GM19239 (cell line): ENCODE measurements at regions not wholly inside any gene's neighbourhood (a gene's known extent, or its start where the extent isn't known, plus 50 kb on each side); places are given as distances from the start of the nearest gene placed in this dataset.
"Not testable (repeated sequence)": the region's sequence is repeated elsewhere in the genome, so short reads cannot be mapped to it uniquely, and the experiment has no call there.

Experiments
- DNase-seq: peaks from one replicate; pipeline ENCODE4 v3.0.0; 2011; ENCODE audit warnings: low spot score; ENCODE audit not compliant: insufficient read length
- FAIRE-seq: peaks from 2 replicates; lab custom pipeline; 2011; peaks lifted over from hg19 to GRCh38; lab: Jason Lieb, UNC

DNA sequence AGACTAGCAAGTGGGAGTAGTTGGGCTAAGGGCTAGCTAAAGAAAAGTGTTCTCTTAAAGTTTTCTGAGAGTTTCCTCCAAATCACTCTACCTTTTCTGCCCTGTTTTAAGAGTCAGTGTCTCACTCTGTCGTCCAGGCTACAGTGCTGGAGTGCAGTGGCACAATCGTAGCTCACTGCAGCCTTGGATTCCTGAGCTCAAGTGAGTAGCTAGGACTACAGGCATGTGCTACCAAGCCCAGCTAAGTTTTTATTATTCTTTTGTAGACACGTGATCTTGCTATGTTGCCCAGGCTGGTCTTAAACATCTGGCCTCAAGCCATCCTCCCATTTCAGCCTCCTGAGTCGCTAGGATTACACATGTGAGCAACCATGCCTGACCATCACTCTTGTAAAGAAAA is 378.9 kb downstream of the CAAP1 start:
- FAIRE-seq (no peak), DNase-seq (no peak)

DNA sequence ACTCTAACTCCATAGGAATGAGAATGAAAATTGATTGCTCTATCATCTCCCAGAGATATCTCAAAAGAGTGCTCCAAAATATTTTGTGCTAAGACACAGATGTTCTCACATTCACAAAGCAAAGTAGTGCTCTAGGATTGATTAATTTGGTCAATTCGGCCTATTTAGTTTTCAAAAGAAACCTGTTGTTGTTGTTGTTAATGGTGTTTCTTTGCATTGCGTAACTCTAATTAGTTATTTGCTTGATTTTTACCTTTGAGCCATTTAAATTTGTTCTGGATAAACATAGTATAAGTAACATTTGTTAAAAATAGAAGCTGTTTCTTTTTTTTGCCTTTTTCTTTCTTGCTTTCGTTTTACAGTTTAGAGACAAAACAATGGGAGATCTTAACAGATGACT is 382.5 kb downstream of the CAAP1 start:
- DNase-seq (no peak), FAIRE-seq (no peak)

- no peak for DNase-seq
- FAIRE-seq, result no peak
Observed at GRCh38 chr9:26508897-26509296, 383.7 kb downstream of the CAAP1 start.

GRCh38 chr9:26504057-26504456 is 388.5 kb downstream of the CAAP1 start:
- DNase-seq (no peak), FAIRE-seq (no peak)

DNA sequence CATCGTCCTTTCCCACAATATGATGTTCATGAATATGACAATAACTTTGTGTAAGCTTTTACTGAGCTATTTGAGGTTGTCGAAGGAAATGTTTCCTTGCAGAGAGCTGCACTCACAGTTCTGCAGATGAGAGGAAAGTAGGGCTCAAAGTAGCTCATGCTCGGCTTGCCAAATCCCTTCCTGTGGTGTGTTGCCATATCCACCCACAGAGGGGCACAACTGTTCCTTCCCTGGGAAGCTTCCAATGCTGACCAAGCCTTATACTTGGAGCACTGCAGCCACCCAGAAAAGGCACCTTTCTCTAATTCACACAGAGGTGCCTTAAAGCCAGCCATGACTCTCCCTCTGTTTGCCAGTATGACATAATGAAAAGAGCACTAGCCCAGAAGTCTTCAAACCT is 390.3 kb downstream of the CAAP1 start:
- FAIRE-seq, result no peak

GRCh38 chr9:26500471-26500870 is 392.1 kb downstream of the CAAP1 start:
- DNase-seq (no peak), FAIRE-seq (no peak)

More for the DNA sequence above, 390.3 kb downstream of the CAAP1 start:
- DNase-seq, result no peak

DNA sequence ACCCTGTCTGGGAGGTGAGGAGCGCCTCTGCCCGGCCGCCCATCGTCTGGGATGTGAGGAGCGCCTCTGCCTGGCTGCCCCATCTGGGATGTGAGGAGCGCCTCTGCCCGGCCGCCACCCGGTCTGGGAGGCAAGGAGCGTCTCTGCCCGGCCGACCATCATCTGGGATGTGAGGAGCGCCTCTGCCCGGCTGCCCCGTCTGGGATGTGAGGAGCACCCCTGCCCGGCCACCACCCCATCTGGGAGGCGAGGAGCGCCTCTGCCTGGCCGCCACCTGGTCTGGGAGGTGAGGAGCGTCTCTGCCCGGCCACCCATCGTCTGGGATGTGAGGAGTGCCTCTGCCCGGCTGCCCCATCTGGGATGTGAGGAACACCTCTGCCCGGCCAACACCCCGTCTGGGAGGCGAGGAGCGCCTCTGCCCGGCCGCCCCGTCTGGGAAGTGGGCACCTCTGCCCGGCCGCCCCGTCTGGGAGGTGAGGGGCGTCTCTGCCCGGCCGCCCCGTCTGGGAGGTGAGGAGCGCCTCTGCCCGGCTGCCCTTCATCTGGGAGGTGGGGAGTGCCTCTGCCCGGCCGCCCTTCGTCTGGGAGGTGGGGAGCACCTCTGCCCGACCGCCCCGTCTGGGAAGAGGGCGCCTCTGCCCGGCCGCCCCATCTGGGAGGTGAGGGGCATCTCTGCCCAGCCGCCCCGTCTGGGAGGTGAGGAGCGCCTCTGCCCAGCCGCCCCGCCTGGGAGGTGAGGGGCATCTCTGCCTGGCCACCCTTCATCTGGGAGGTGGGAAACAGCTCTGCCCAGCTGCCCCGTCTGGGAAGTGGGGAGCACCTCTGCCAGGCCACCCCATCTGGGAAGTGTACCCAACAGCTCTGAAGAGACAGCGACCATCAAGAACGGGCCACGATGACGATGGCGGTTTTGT is 399.7 kb downstream of the CAAP1 start:
- FAIRE-seq, DNase-seq: not testable (repeated sequence)

- FAIRE-seq, DNase-seq: not testable (repeated sequence)
Observed at GRCh38 chr9:26491922-26492607, 400.5 kb downstream of the CAAP1 start.

- DNase-seq (no peak), FAIRE-seq (no peak)
Observed at GRCh38 chr9:26483991-26484390, 408.6 kb downstream of the CAAP1 start.

GRCh38 chr9:26477963-26478362 is 414.6 kb downstream of the CAAP1 start:
- FAIRE-seq (no peak), DNase-seq (no peak)

DNA sequence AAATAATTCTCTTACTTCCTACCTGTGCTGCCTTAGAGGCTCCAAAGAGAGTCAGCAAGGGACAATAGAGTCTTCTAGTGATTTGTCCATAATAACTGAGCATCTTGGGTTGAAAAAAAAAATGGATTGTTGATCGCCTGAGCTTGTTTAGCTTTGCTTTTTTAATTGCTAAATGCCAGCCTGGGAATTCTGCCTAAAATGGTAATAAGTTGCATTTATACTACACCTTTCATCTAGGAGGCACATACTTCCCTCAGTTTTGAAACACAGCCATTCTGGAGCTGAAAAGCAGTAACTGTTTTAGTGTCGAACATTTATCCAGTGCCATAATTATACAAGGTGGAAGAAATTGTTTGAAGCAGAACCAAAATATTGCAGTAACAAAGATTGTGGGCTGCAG is 421.3 kb downstream of the CAAP1 start:
- no peak for DNase-seq
- FAIRE-seq, result no peak

DNA sequence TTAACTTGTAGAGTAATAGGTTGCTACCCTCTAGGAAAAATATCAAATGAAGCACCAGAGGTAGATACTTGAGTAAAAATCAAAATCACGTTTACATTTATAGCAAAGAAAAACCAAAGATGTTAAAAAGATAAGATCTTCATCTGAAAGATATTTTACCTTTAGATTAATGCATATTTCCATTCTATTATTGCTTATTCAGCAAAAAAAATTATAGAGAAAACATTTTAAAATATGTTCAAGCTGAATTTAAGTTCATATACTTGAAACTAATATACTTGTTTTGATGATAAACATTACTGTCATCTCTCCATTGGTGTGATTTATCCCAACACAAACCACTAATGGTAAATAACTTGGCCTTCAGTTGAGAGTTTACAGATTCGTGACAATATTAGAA is 422.3 kb downstream of the CAAP1 start:
- DNase-seq, result no peak
- no peak for FAIRE-seq

- FAIRE-seq, result no peak
Observed at GRCh38 chr9:26463837-26464236, 428.8 kb downstream of the CAAP1 start.

GRCh38 chr9:26462751-26463150 is 429.9 kb downstream of the CAAP1 start:
- FAIRE-seq (no peak), DNase-seq (no peak)

More at GRCh38 chr9:26463837-26464236, 428.8 kb downstream of the CAAP1 start:
- no peak for DNase-seq

DNA sequence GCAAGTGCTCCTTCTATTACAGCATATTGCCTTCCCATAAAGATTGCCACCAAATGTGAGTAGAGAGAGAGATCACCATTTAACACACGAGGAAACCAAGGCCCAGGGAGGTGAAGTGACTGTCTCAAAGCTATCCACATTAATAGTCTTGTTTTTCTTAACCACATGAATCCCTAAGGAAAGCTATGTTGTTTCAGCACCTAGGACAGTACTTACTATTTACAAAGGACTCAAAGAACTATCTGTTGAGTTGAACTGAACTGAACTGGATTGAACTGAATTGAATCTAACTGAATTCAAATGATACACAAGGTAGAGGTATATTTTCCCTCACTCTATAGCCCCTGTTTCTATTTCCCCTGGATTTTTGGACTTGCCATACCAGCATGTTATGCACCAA is 430.4 kb downstream of the CAAP1 start:
- no peak for FAIRE-seq
- DNase-seq, result no peak

DNA sequence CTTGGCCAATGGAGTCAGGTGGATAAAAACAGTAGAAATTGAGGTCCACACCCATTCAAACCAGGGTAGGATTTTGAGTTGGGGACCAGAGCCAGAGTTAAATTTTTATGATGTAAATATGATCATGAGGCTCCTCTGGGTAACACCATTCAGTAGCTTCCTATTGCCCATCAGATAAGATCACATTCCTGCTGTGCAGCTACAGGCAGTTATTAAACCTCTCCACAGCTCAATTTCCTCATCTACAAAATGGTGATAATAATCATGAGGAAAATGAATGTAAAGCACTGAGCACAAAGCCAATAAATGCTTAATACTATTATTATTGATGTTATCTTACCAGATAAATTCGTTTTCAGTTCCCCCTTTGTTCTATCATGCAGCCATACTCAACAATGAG is 432.0 kb downstream of the CAAP1 start:
- DNase-seq (no peak), FAIRE-seq (no peak)

- FAIRE-seq, result no peak
- no peak for DNase-seq
Observed at GRCh38 chr9:26459959-26460358, 432.6 kb downstream of the CAAP1 start.

GRCh38 chr9:26458054-26458453 is 434.5 kb downstream of the CAAP1 start:
- DNase-seq, result no peak
- FAIRE-seq, result no peak

GRCh38 chr9:26457151-26457550 is 435.5 kb downstream of the CAAP1 start:
- FAIRE-seq, result no peak
- DNase-seq, result no peak

GRCh38 chr9:26439061-26439624 is 453.5 kb downstream of the CAAP1 start:
- no peak for DNase-seq
- no peak for FAIRE-seq

DNA sequence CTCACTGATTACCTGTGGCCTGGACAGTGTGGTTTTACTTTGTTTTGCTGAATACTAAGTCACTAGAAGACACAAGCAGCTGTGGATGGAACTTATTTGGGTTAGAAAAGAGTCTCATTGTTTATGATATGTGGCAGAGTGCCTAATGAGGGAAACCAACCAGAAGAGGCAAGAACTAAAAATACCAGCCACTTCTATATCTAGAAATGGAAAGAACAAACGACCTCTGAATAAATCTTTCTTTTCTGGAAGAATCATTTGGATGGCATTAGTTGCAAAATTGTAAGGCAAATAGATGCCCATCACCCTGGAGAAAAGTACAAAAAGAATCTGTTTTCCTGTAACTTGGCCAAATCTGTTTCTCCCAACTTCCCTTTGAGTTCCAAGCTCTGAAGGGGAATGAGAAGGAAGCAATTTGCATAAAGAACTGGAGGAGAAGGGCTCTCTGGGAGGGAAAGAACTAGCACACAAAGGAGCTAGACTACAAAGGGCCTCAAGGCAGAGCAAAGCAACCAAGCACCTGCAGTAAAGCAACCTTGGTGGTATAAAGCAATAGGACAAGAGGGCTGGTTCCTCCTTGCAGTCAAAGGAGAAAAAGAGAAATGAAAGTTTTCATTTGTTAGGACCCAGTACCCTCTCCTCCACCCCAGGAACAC is 455.4 kb downstream of the CAAP1 start:
- FAIRE-seq (no peak), DNase-seq (no peak)
